Breast epithelium (tissue), 3 donors: ENCODE measurements at regions not wholly inside any gene's neighbourhood (a gene's known extent, or its start where the extent isn't known, plus 50 kb on each side); places are given as distances from the start of the nearest gene placed in this dataset.

Source experiments
- CTCF ChIP-seq, 3 donors: fragments of 450-650 bp; IDR thresholded peaks; one replicate each; pipeline ENCODE4 v1.5.1; 2016 to 2017; ENCODE audit warnings: antibody characterized with exemption in 3 of 3, mild to moderate bottlenecking in 3 of 3, moderate library complexity in 3 of 3
- POLR2A ChIP-seq: fragments of 450-650 bp; IDR thresholded peaks from one replicate; pipeline ENCODE4 v1.6.1; 2016; ENCODE audit warnings: antibody characterized with exemption, mild to moderate bottlenecking, moderate library complexity

DNA sequence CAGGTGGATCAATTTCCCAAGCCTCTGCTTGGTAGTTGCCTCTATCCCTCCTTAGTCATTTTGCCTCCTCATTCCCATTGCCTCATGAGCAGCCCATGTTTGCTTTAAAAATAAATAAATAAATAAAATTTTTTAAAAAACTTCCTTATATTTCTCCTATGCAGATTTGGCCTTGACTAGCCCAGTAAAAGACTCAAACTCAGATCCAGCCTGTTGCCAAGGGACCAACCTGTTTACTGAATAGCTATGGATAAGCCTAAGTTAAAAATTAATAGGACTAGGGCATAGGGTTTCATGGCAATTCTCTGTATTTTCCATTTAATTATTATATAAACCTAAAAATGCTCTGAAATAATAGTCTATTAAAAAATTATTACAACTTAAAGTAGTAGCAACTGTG is 384.4 kb downstream of the RSL24D1 start:
- TF ChIP-seq CTCF (IDR thresholded peaks at IDR 0.05): no peak
- TF ChIP-seq POLR2A: no peak
